HG03354 (cell line): ENCODE measurements at regions not wholly inside any gene's neighbourhood (a gene's known extent, or its start where the extent isn't known, plus 50 kb on each side); places are given as distances from the start of the nearest gene placed in this dataset.
"Not testable (repeated sequence)": the region's sequence is repeated elsewhere in the genome, so short reads cannot be mapped to it uniquely, and the experiment has no call there.

Experiments
- ATAC-seq: cut with Tn5 transposase; IDR thresholded peaks from one replicate; pipeline ENCODE4 v1.9.1; 2021; ENCODE audit warnings: mild to moderate bottlenecking; ENCODE audit not compliant: unreplicated experiment, poor library complexity, severe bottlenecking

GRCh38 chr6:140203661-140204147 lies 829.3 kb upstream of the CITED2 start:
- no peak for ATAC-seq

- no peak for ATAC-seq
Measured at GRCh38 chr6:140202964-140203515, 828.6 kb upstream of the CITED2 start.

- no peak for ATAC-seq
Measured at GRCh38 chr6:140201787-140202458, 827.5 kb upstream of the CITED2 start.

- no peak for ATAC-seq
Measured at GRCh38 chr6:140193269-140193668, 818.8 kb upstream of the CITED2 start.

- no peak for ATAC-seq
Measured at GRCh38 chr6:140192018-140192417, 817.6 kb upstream of the CITED2 start.

- ATAC-seq, result not testable (repeated sequence)
Measured at GRCh38 chr6:140189263-140189662, 814.8 kb upstream of the CITED2 start.

GRCh38 chr6:140185991-140186390 lies 811.5 kb upstream of the CITED2 start:
- ATAC-seq, result no peak

- no peak for ATAC-seq
Measured at GRCh38 chr6:140183881-140184280, 809.4 kb upstream of the CITED2 start.

- ATAC-seq, result no peak
Measured at GRCh38 chr6:140182821-140183220, 808.4 kb upstream of the CITED2 start.

- ATAC-seq, result no peak
Measured at GRCh38 chr6:140181876-140182275, 807.4 kb upstream of the CITED2 start.

- no peak for ATAC-seq
Measured at GRCh38 chr6:140180306-140180705, 805.9 kb upstream of the CITED2 start.

- ATAC-seq, result no peak
Measured at GRCh38 chr6:140178935-140179334, 804.5 kb upstream of the CITED2 start.

GRCh38 chr6:140178520-140178919 lies 804.1 kb upstream of the CITED2 start:
- no peak for ATAC-seq

GRCh38 chr6:140176306-140176705 lies 801.9 kb upstream of the CITED2 start:
- ATAC-seq, result no peak

GRCh38 chr6:140175486-140175885 lies 801.0 kb upstream of the CITED2 start:
- ATAC-seq, result no peak

- ATAC-seq, result no peak
Measured at GRCh38 chr6:140174524-140174923, 800.1 kb upstream of the CITED2 start.

- no peak for ATAC-seq
Measured at GRCh38 chr6:140168365-140168764, 793.9 kb upstream of the CITED2 start.

GRCh38 chr6:140160909-140161308 lies 786.5 kb upstream of the CITED2 start:
- no peak for ATAC-seq

- no peak for ATAC-seq
Measured at GRCh38 chr6:140160494-140160893, 786.0 kb upstream of the CITED2 start.

- no peak for ATAC-seq
Measured at GRCh38 chr6:140156131-140156530, 781.7 kb upstream of the CITED2 start.

GRCh38 chr6:140155451-140156126 lies 781.1 kb upstream of the CITED2 start:
- ATAC-seq, result no peak
